A673 (cell line): ENCODE measurements at regions not wholly inside any gene's neighbourhood (a gene's known extent, or its start where the extent isn't known, plus 50 kb on each side); places are given as distances from the start of the nearest gene placed in this dataset.

Experiments
- BruUV-seq: library from RNA; stranded (reverse); fragments of 400-500 nt; replicated peaks from 2 replicates; lab custom pipeline; 2021; lab: Mats Ljungman, UMichigan
- CTCF ChIA-PET: fragments of 300-600 bp; sonication (Branson Sonifier 250); formaldehyde crosslinking; loops from one replicate; lab custom pipeline; 2022; ENCODE audit warnings: antibody characterized with exemption; lab: Charles Lee
- POLR2A ChIA-PET: fragments of 300-600 bp; sonication (Branson Sonifier 250); formaldehyde crosslinking; loops from one replicate; lab custom pipeline; 2022; ENCODE audit warnings: antibody characterized with exemption; ENCODE audit not compliant: low non-redundant PET; lab: Charles Lee
- DNase-seq: peaks from one replicate; pipeline ENCODE4 v3.0.0-alpha.2; 2015; ENCODE audit warnings: low spot score
- H3K27ac ChIP-seq: fragments of 200-600 bp; sonication (generic); 2 replicates; pipeline ENCODE4 v1.5.1; 2016; ENCODE audit warnings: mixed run types, low read depth, mild to moderate bottlenecking, mixed read lengths, antibody characterized with exemption, low read length; ENCODE audit not compliant: poor library complexity, severe bottlenecking
- H3K27me3 ChIP-seq: fragments of 200-600 bp; sonication (generic); replicated peaks from 2 replicates; pipeline ENCODE4 v1.6.1; 2017; ENCODE audit warnings: mixed run types, low read depth, mild to moderate bottlenecking, mixed read lengths, antibody characterized with exemption, low read length; ENCODE audit not compliant: insufficient read depth, poor library complexity
- H3K36me3 ChIP-seq: fragments of 200-600 bp; sonication (generic); 2 replicates; pipeline ENCODE4 v1.6.1; 2016; ENCODE audit warnings: mixed run types, mild to moderate bottlenecking, mixed read lengths, antibody characterized with exemption, low read length; ENCODE audit not compliant: insufficient read depth, poor library complexity, severe bottlenecking
- H3K4me1 ChIP-seq: fragments of 200-600 bp; sonication (generic); 2 replicates; pipeline ENCODE4 v1.6.1; 2017; ENCODE audit warnings: mixed run types, mild to moderate bottlenecking, mixed read lengths, antibody characterized with exemption, low read length; ENCODE audit not compliant: insufficient read depth, poor library complexity, severe bottlenecking
- H3K4me3 ChIP-seq: fragments of 200-600 bp; sonication (generic); 2 replicates; pipeline ENCODE4 v1.5.1; 2016; ENCODE audit warnings: low read depth, mixed run types, mild to moderate bottlenecking, mixed read lengths, low read length; ENCODE audit not compliant: poor library complexity, severe bottlenecking
- H3K9me3 ChIP-seq: fragments of 200-600 bp; sonication (generic); 2 replicates; pipeline ENCODE4 v1.6.1; 2016; ENCODE audit warnings: mixed run types, low read depth, mild to moderate bottlenecking, mixed read lengths, antibody characterized with exemption, low read length; ENCODE audit not compliant: poor library complexity, severe bottlenecking
- EZH2 ChIP-seq: fragments of 200-600 bp; sonication (generic); IDR thresholded peaks from 2 replicates; pipeline ENCODE4 v1.6.1; 2017; ENCODE audit warnings: borderline replicate concordance, low read depth, mild to moderate bottlenecking, mixed read lengths, antibody characterized with exemption, low read length; ENCODE audit not compliant: poor library complexity, severe bottlenecking
- intact Hi-C: fragments of 100-400 bp; cut with micrococcal nuclease; formaldehyde crosslinking; loops from one replicate; pipeline ENCODE4 v1.10.0; 2022; ENCODE audit not compliant: unreplicated experiment
- TF ChIP-seq, protein P1 (sequence below): fragments of 300-800, 200-600 bp; sonication (generic); conservative IDR thresholded peaks from 2 replicates; pipeline ENCODE4 v1.5.1; 2017; ENCODE audit warnings: low read depth, mild to moderate bottlenecking, antibody characterized with exemption, low read length, moderate library complexity, mixed read lengths

DNA sequence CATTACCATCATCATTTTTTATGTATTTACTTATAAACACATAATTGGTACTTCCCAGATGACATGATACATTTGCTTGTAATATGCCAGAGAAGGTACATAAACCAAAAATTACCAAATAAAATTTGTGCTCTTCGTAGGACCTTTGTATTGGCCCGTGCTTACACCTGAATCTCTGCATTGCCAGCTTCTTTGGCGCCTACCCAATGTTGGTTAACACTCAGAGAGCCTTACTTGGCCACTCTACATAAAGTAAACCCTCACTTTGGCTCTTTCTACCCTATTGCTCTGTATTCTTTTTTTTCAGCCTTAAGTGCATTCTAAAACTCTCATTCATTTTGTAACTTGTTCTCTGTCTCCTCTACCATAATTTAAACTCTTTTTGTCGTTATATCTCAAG is 148.1 kb upstream of the ZNF608 start:
- no peak overlapping the region for H3K27ac ChIP-seq
- ChIA-PET POLR2A (no interaction called here), CTCF (no interaction called here)
- H3K9me3 ChIP-seq, result no peaks in the 10 kb centered on the region
- TF ChIP-seq, protein P1, sequence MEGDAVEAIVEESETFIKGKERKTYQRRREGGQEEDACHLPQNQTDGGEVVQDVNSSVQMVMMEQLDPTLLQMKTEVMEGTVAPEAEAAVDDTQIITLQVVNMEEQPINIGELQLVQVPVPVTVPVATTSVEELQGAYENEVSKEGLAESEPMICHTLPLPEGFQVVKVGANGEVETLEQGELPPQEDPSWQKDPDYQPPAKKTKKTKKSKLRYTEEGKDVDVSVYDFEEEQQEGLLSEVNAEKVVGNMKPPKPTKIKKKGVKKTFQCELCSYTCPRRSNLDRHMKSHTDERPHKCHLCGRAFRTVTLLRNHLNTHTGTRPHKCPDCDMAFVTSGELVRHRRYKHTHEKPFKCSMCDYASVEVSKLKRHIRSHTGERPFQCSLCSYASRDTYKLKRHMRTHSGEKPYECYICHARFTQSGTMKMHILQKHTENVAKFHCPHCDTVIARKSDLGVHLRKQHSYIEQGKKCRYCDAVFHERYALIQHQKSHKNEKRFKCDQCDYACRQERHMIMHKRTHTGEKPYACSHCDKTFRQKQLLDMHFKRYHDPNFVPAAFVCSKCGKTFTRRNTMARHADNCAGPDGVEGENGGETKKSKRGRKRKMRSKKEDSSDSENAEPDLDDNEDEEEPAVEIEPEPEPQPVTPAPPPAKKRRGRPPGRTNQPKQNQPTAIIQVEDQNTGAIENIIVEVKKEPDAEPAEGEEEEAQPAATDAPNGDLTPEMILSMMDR, result no peak
- no peak for TF ChIP-seq EZH2
- DNase-seq, result no peak
- BruUV-seq, result no TSS peak
- H3K4me3 ChIP-seq, result no peak overlapping the region
- intact Hi-C loops, result no loop called here
- H3K4me1 ChIP-seq, result no peaks in the 10 kb centered on the region
- H3K27me3 ChIP-seq, result no peaks in the 10 kb centered on the region
- H3K36me3 ChIP-seq, result no peaks in the 10 kb centered on the region

DNA sequence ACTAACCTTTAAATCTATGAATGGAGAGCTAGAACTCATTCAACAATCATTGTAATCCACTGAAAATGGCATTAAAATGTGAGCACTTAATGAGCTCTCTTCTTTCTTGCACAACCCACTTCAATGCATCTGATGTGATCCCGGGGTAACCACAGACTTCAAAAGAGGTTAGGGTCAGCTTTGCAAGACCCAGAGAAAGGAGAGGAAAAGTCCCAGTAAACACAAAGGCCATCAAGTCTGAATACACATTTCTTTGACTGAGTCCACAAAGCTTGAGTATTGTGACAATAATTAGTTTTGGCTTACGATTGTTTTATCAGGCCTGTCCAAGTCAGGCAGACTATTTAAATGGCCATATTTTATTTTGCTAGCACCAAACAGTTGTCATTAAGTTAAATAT is 148.8 kb upstream of the ZNF608 start:
- H3K9me3 ChIP-seq, result no peaks in the 10 kb centered on the region
- no peak overlapping the region for H3K4me3 ChIP-seq
- H3K36me3 ChIP-seq, result no peaks in the 10 kb centered on the region
- no peak for DNase-seq
- H3K27me3 ChIP-seq, result no peaks in the 10 kb centered on the region
- no peak overlapping the region for H3K27ac ChIP-seq
- ChIA-PET POLR2A (no interaction called here), CTCF (no interaction called here)
- intact Hi-C loops, result no loop called here
- BruUV-seq, result no TSS peak
- TF ChIP-seq EZH2, result no peak
- TF ChIP-seq, protein P1, result no peak
- no peaks in the 10 kb centered on the region for H3K4me1 ChIP-seq

DNA sequence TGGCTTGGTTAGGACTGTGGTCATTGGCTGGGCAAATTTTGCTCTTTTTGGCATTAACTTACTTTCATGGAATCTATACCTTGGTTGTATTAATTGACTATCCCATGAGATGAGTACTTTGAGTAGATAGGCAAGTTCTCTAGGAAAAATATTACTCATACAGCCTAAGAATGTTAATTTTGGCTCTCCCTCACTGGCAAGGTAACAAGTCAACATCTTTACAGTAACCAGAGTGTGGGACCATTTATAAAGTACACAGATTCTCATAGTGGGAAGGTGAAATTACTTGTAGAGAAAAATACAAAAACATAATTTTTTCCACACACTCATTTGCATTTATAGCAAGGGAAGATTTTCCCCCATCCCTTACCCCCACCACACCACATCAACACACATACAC is 154.6 kb upstream of the ZNF608 start:
- H3K4me3 ChIP-seq, result no peak overlapping the region
- TF ChIP-seq, protein P1, result no peak
- no peak for TF ChIP-seq EZH2
- no peak overlapping the region for H3K27ac ChIP-seq
- ChIA-PET POLR2A (no interaction called here), CTCF (no interaction called here)
- DNase-seq, result no peak
- H3K36me3 ChIP-seq, result no peaks in the 10 kb centered on the region
- no peaks in the 10 kb centered on the region for H3K27me3 ChIP-seq
- intact Hi-C loops, result loop anchor here (10.0 kb wide), 1 partner anchor 1226 kb away; no protein-coding TSS in a partner anchor
- H3K9me3 ChIP-seq, result no peaks in the 10 kb centered on the region
- no TSS peak for BruUV-seq
- peaks cover 24% of the 10 kb centered on the region for H3K4me1 ChIP-seq
